H9 (cell line): ENCODE measurements at regions not wholly inside any gene's neighbourhood (a gene's known extent, or its start where the extent isn't known, plus 50 kb on each side); places are given as distances from the start of the nearest gene placed in this dataset.

Experiments
- DNase-seq: peaks from one replicate; pipeline ENCODE4 v3.0.0-alpha.2; 2017
- H2AFZ ChIP-seq: one replicate; pipeline ENCODE4 v1.6.1; 2013; ENCODE audit warnings: mild to moderate bottlenecking, low read length, control low read depth, moderate library complexity
- H2AK5ac ChIP-seq: 2 replicates; pipeline ENCODE4 v1.6.1; 2013; ENCODE audit warnings: low read length, control low read depth, mixed read lengths; ENCODE audit not compliant: insufficient read length
- H2BK120ac ChIP-seq: one replicate; pipeline ENCODE4 v1.6.1; 2013; ENCODE audit warnings: low read depth, mild to moderate bottlenecking, low read length, control low read depth, inconsistent platforms; ENCODE audit not compliant: poor library complexity, severe bottlenecking
- H2BK12ac ChIP-seq: 2 replicates; pipeline ENCODE4 v1.6.1; 2013; ENCODE audit warnings: low read length, control low read depth, mixed read lengths, low read depth; ENCODE audit not compliant: insufficient read length
- H2BK15ac ChIP-seq: 2 replicates; pipeline ENCODE4 v1.6.1; 2013; ENCODE audit warnings: low read depth, low read length, control low read depth
- H2BK20ac ChIP-seq: one replicate; pipeline ENCODE4 v1.6.1; 2013; ENCODE audit warnings: low read depth, mild to moderate bottlenecking, low read length, control low read depth, inconsistent platforms; ENCODE audit not compliant: poor library complexity, severe bottlenecking
- H2BK5ac ChIP-seq: 2 replicates; pipeline ENCODE4 v1.6.1; 2013; ENCODE audit warnings: low read length, control low read depth, mixed read lengths; ENCODE audit not compliant: insufficient read length
- H3K14ac ChIP-seq: 2 replicates; pipeline ENCODE4 v1.6.1; 2013; ENCODE audit warnings: low read length, control low read depth; ENCODE audit not compliant: insufficient read depth
- H3K18ac ChIP-seq: 2 replicates; pipeline ENCODE4 v1.6.1; 2013; ENCODE audit warnings: low read depth, mild to moderate bottlenecking, mixed read lengths, low read length, control low read depth; ENCODE audit not compliant: insufficient read length
- H3K23ac ChIP-seq: 2 replicates; pipeline ENCODE4 v1.6.1; 2013; ENCODE audit warnings: low read length, control low read depth, mixed read lengths, low read depth; ENCODE audit not compliant: insufficient read length
- H3K23me2 ChIP-seq: 2 replicates; pipeline ENCODE4 v1.6.1; 2013; ENCODE audit warnings: low read depth, mild to moderate bottlenecking, mixed read lengths, low read length, control low read depth; ENCODE audit not compliant: insufficient read length, poor library complexity, severe bottlenecking
- H3K27ac ChIP-seq: 2 replicates; pipeline ENCODE4 v1.5.1; 2013; ENCODE audit warnings: low read length, control low read depth, mixed read lengths, low read depth; ENCODE audit not compliant: insufficient read length
- H3K27me3 ChIP-seq: 2 replicates; pipeline ENCODE4 v1.6.1; 2013; ENCODE audit warnings: low read length, control low read depth, inconsistent platforms; ENCODE audit not compliant: insufficient read depth
- H3K4ac ChIP-seq: 2 replicates; pipeline ENCODE4 v1.6.1; 2013; ENCODE audit warnings: low read depth, mild to moderate bottlenecking, control low read depth, inconsistent platforms, low read length, moderate library complexity
- H3K4me1 ChIP-seq: 2 replicates; pipeline ENCODE4 v1.6.1; 2013; ENCODE audit warnings: low read length, control low read depth, inconsistent platforms; ENCODE audit not compliant: insufficient read depth
- H3K4me2 ChIP-seq: 2 replicates; pipeline ENCODE4 v1.6.1; 2013; ENCODE audit warnings: low read length, control low read depth, mixed read lengths; ENCODE audit not compliant: insufficient read length, insufficient read depth
- H3K56ac ChIP-seq: 2 replicates; pipeline ENCODE4 v1.6.1; 2013; ENCODE audit warnings: low read depth, mild to moderate bottlenecking, mixed read lengths, low read length, control low read depth; ENCODE audit not compliant: insufficient read length
- H3K79me1 ChIP-seq: 2 replicates; pipeline ENCODE4 v1.6.1; 2013; ENCODE audit warnings: low read depth, mild to moderate bottlenecking, moderate library complexity, low read length, control low read depth, inconsistent platforms; ENCODE audit not compliant: insufficient read depth, poor library complexity, severe bottlenecking
- H3K79me2 ChIP-seq: 2 replicates; pipeline ENCODE4 v1.6.1; 2013; ENCODE audit warnings: low read length, control low read depth, inconsistent platforms; ENCODE audit not compliant: insufficient read depth
- H3K9ac ChIP-seq: 2 replicates; pipeline ENCODE4 v1.6.1; 2013; ENCODE audit warnings: low read length, control low read depth, mixed read lengths; ENCODE audit not compliant: insufficient read length; ENCODE audit errors: extremely low read depth
- H3K9me3 ChIP-seq: one replicate; pipeline ENCODE4 v1.6.1; 2013; ENCODE audit warnings: low read depth, low read length, inconsistent platforms; ENCODE audit not compliant: control insufficient read depth
- H3T11ph ChIP-seq: one replicate; pipeline ENCODE4 v1.6.1; 2013; ENCODE audit warnings: mild to moderate bottlenecking, low read length, control low read depth, inconsistent platforms
- H4K20me1 ChIP-seq: one replicate; pipeline ENCODE4 v1.6.1; 2013; ENCODE audit not compliant: control insufficient read depth, insufficient read length, insufficient read depth
- H4K5ac ChIP-seq: 2 replicates; pipeline ENCODE4 v1.6.1; 2013; ENCODE audit warnings: low read depth, mild to moderate bottlenecking, mixed read lengths, low read length, control low read depth; ENCODE audit not compliant: insufficient read length
- H4K8ac ChIP-seq: replicated peaks from 2 replicates; pipeline ENCODE4 v1.6.1; 2013; ENCODE audit warnings: low read length, control low read depth, mixed read lengths, low read depth; ENCODE audit not compliant: insufficient read length
- H4K91ac ChIP-seq: 2 replicates; pipeline ENCODE4 v1.6.1; 2013; ENCODE audit warnings: low read depth, mild to moderate bottlenecking, moderate library complexity, mixed read lengths, low read length, control low read depth; ENCODE audit not compliant: insufficient read length
- H3K27ac Mint-ChIP-seq, 3 experiments: 2 replicates in 2 of 3; 3 replicates in 1 of 3; pipeline ENCODE4 v1.8.0; 2020 to 2021; ENCODE audit warnings: mixed read lengths in 3 of 3, mild to moderate bottlenecking in 1 of 3, moderate library complexity in 1 of 3
- H3K27me3 Mint-ChIP-seq: 2 replicates; pipeline ENCODE4 v1.8.0; 2021; ENCODE audit warnings: low read depth, mild to moderate bottlenecking, moderate library complexity, mixed read lengths
- H3K36me3 Mint-ChIP-seq, 3 experiments: 2 replicates in 2 of 3; 3 replicates in 1 of 3; pipeline ENCODE4 v1.8.0; 2020 to 2021; ENCODE audit warnings: low read depth in 3 of 3, mixed read lengths in 3 of 3; ENCODE audit not compliant: insufficient read depth in 1 of 3
- H3K4me1 Mint-ChIP-seq, 2 experiments: 2 replicates each; pipeline ENCODE4 v1.8.0; 2020; ENCODE audit warnings: mixed read lengths in 2 of 2
- H3K4me3 Mint-ChIP-seq, 2 experiments: 2 replicates in 1 of 2; 3 replicates in 1 of 2; pipeline ENCODE4 v1.8.0; 2020 to 2021; ENCODE audit warnings: mild to moderate bottlenecking in 2 of 2, mixed read lengths in 2 of 2, moderate library complexity in 1 of 2
- H3K9me3 Mint-ChIP-seq, 2 experiments: 2 replicates in 1 of 2; 3 replicates in 1 of 2; pipeline ENCODE4 v1.8.0; 2020; ENCODE audit warnings: mild to moderate bottlenecking in 2 of 2, mixed read lengths in 2 of 2, moderate library complexity in 1 of 2
- WGBS: extraction: QIAGEN DNeasy Blood & Tissue Kit; methylation state at CpG from one replicate; pipeline ENCODE4 v1.1.7; 2013; ENCODE audit warnings: missing lambda C conversion rate, low lambda C conversion rate, mixed read lengths; ENCODE audit not compliant: insufficient read length; ENCODE audit errors: extremely low coverage; 5-methylcytosine and 5-hydroxymethylcytosine counted together
- TF ChIP-seq, protein P1 (sequence below): fragments of 200-600 bp; sonication (generic); conservative IDR thresholded peaks from 3 replicates; pipeline ENCODE4 v1.8.0; 2021; ENCODE audit warnings: antibody characterized with exemption, mild to moderate bottlenecking

DNA sequence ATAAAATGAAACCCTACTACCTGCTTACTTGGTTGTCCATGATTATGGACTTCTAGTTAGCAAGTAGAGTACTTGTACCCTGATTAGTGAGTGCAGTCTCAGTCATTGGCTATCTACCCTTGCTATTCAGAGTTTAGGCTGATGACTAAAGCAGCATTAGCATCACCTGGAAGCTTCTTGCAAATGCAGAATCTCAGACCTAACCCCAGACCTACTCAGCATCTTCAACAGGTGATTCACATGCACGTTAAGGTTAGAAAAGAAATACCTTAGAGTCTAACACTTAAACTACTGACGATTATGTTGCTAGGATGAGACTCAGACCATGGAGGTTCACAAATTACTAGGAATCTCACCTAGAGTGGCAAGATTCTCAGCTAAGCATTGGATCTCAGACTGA, 399.9 kb upstream of the FANCL start:
- no peaks in the 10 kb centered on the region for H4K20me1 ChIP-seq
- Mint-ChIP-seq H3K9me3 (no peaks in the 10 kb centered on the region), H3K27ac (no peak overlapping the region), H3K27me3 (no peaks in the 10 kb centered on the region), H3K4me1 (peaks cover 21 to 25% of the 10 kb centered on the region in 2 experiments), H3K4me3 (no peak overlapping the region), H3K36me3 (no peaks in the 10 kb centered on the region)
- H2BK15ac ChIP-seq = no peak overlapping the region
- no peak overlapping the region for H2BK12ac ChIP-seq
- no peaks in the 10 kb centered on the region for H3K79me2 ChIP-seq
- no peak overlapping the region for H3K23ac ChIP-seq
- H2AFZ ChIP-seq = no peak overlapping the region
- no peak overlapping the region for H4K91ac ChIP-seq
- H3K79me1 ChIP-seq = no peaks in the 10 kb centered on the region
- H3K4me1 ChIP-seq = peaks cover 9% of the 10 kb centered on the region
- no peak for DNase-seq
- no peak overlapping the region for H4K8ac ChIP-seq
- no CpG with 5 or more reads among the region's 2 CpGs for WGBS
- TF ChIP-seq, protein P1, sequence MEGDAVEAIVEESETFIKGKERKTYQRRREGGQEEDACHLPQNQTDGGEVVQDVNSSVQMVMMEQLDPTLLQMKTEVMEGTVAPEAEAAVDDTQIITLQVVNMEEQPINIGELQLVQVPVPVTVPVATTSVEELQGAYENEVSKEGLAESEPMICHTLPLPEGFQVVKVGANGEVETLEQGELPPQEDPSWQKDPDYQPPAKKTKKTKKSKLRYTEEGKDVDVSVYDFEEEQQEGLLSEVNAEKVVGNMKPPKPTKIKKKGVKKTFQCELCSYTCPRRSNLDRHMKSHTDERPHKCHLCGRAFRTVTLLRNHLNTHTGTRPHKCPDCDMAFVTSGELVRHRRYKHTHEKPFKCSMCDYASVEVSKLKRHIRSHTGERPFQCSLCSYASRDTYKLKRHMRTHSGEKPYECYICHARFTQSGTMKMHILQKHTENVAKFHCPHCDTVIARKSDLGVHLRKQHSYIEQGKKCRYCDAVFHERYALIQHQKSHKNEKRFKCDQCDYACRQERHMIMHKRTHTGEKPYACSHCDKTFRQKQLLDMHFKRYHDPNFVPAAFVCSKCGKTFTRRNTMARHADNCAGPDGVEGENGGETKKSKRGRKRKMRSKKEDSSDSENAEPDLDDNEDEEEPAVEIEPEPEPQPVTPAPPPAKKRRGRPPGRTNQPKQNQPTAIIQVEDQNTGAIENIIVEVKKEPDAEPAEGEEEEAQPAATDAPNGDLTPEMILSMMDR = no peak
- H3T11ph ChIP-seq = no peak overlapping the region
- no peak overlapping the region for H3K14ac ChIP-seq
- H2BK120ac ChIP-seq = no peak overlapping the region
- no peaks in the 10 kb centered on the region for H3K23me2 ChIP-seq
- H3K27me3 ChIP-seq = no peaks in the 10 kb centered on the region
- no peak overlapping the region for H2BK20ac ChIP-seq
- H2AK5ac ChIP-seq = no peak overlapping the region
- no peak overlapping the region for H2BK5ac ChIP-seq
- no peak overlapping the region for H3K27ac ChIP-seq
- no peak overlapping the region for H3K56ac ChIP-seq
- H3K9me3 ChIP-seq = no peaks in the 10 kb centered on the region
- H3K9ac ChIP-seq = no peak overlapping the region
- no peak overlapping the region for H3K18ac ChIP-seq
- H3K4me2 ChIP-seq = no peak overlapping the region
- H3K4ac ChIP-seq = no peak overlapping the region
- no peak overlapping the region for H4K5ac ChIP-seq
